ENCODE measurements at regions not wholly inside any gene's neighbourhood (a gene's known extent, or its start where the extent isn't known, plus 50 kb on each side); places are given as distances from the start of the nearest gene placed in this dataset.

- no peak overlapping the region for H2AFZ ChIP-seq (ENCODE audit: low read depth, low read length, poor library complexity, severe bottlenecking)
- no peak overlapping the region for H3K9ac ChIP-seq (ENCODE audit: low read length)
- no peaks in the 10 kb centered on the region for H4K20me1 ChIP-seq (ENCODE audit: insufficient read depth)
- POLR2A ChIA-PET = no interaction called here
- H3K79me2 ChIP-seq (ENCODE audit: insufficient read depth, low read length) = no peaks in the 10 kb centered on the region
- H3K27ac ChIP-seq (ENCODE audit: low read depth, low read length) = no peak overlapping the region
- no peak for TF ChIP-seq POLR2A (IDR thresholded peaks at IDR 0.05; ENCODE audit: borderline replicate concordance, extremely low read depth, insufficient read depth, insufficient read length)
- TF ChIP-seq ZNF274 (IDR thresholded peaks at IDR 0.05; ENCODE audit: low read depth, low read length) = no peak
- no peak for TF ChIP-seq SRF (IDR thresholded peaks at IDR 0.05; ENCODE audit: low read depth)
- no peak for TF ChIP-seq ELF1 (IDR thresholded peaks at IDR 0.05; ENCODE audit: borderline replicate concordance, low read depth)
- no peak for TF ChIP-seq FOSL1 (IDR thresholded peaks at IDR 0.05; ENCODE audit: low read depth)
- TF ChIP-seq, protein P1, sequence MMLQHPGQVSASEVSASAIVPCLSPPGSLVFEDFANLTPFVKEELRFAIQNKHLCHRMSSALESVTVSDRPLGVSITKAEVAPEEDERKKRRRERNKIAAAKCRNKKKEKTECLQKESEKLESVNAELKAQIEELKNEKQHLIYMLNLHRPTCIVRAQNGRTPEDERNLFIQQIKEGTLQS (IDR thresholded peaks at IDR 0.05) = no peak
- TF ChIP-seq SIN3A (IDR thresholded peaks at IDR 0.05; ENCODE audit: low read depth) = no peak
- no peak for TF ChIP-seq EZH2phosphoT487 (IDR thresholded peaks at IDR 0.05; ENCODE audit: borderline replicate concordance)
- TF ChIP-seq ZBTB33 (IDR thresholded peaks at IDR 0.05; ENCODE audit: extremely low read depth, insufficient replicate concordance, low read length) = no peak
- TF ChIP-seq EZH2 (IDR thresholded peaks at IDR 0.05) = no peak
- TF ChIP-seq, protein P2, sequence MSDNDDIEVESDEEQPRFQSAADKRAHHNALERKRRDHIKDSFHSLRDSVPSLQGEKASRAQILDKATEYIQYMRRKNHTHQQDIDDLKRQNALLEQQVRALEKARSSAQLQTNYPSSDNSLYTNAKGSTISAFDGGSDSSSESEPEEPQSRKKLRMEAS (IDR thresholded peaks at IDR 0.05) = no peak
- TF ChIP-seq, protein P3, sequence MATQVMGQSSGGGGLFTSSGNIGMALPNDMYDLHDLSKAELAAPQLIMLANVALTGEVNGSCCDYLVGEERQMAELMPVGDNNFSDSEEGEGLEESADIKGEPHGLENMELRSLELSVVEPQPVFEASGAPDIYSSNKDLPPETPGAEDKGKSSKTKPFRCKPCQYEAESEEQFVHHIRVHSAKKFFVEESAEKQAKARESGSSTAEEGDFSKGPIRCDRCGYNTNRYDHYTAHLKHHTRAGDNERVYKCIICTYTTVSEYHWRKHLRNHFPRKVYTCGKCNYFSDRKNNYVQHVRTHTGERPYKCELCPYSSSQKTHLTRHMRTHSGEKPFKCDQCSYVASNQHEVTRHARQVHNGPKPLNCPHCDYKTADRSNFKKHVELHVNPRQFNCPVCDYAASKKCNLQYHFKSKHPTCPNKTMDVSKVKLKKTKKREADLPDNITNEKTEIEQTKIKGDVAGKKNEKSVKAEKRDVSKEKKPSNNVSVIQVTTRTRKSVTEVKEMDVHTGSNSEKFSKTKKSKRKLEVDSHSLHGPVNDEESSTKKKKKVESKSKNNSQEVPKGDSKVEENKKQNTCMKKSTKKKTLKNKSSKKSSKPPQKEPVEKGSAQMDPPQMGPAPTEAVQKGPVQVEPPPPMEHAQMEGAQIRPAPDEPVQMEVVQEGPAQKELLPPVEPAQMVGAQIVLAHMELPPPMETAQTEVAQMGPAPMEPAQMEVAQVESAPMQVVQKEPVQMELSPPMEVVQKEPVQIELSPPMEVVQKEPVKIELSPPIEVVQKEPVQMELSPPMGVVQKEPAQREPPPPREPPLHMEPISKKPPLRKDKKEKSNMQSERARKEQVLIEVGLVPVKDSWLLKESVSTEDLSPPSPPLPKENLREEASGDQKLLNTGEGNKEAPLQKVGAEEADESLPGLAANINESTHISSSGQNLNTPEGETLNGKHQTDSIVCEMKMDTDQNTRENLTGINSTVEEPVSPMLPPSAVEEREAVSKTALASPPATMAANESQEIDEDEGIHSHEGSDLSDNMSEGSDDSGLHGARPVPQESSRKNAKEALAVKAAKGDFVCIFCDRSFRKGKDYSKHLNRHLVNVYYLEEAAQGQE (IDR thresholded peaks at IDR 0.05; ENCODE audit: low read depth) = no peak
- no peak for TF ChIP-seq CBX3 (IDR thresholded peaks at IDR 0.05; ENCODE audit: low read depth)
- no peak for TF ChIP-seq ZFX (IDR thresholded peaks at IDR 0.05)
- TF ChIP-seq, protein P4, sequence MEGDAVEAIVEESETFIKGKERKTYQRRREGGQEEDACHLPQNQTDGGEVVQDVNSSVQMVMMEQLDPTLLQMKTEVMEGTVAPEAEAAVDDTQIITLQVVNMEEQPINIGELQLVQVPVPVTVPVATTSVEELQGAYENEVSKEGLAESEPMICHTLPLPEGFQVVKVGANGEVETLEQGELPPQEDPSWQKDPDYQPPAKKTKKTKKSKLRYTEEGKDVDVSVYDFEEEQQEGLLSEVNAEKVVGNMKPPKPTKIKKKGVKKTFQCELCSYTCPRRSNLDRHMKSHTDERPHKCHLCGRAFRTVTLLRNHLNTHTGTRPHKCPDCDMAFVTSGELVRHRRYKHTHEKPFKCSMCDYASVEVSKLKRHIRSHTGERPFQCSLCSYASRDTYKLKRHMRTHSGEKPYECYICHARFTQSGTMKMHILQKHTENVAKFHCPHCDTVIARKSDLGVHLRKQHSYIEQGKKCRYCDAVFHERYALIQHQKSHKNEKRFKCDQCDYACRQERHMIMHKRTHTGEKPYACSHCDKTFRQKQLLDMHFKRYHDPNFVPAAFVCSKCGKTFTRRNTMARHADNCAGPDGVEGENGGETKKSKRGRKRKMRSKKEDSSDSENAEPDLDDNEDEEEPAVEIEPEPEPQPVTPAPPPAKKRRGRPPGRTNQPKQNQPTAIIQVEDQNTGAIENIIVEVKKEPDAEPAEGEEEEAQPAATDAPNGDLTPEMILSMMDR (IDR thresholded peaks at IDR 0.05 in 2 of 3, conservative IDR thresholded peaks at IDR 0.05 in 1 of 3; ENCODE audit: borderline replicate concordance in 1 of 3, insufficient read depth in 1 of 3, low read depth in 2 of 3, low read length in 2 of 3) = no peak
- H3K4me1 ChIP-seq (ENCODE audit: control insufficient read depth in 1 of 2, insufficient read depth in 2 of 2, low read length in 2 of 2) = no peaks in the 10 kb centered on the region
- DNase-seq (ENCODE audit: low read depth, low spot score) = no peak
- no peaks in the 10 kb centered on the region for H3K36me3 ChIP-seq (ENCODE audit: control insufficient read depth in 1 of 2, insufficient read depth in 2 of 2, low read length in 2 of 2)
- H3K4me3 ChIP-seq (replicated peaks in 1 of 2; ENCODE audit: low read depth in 1 of 2, low read length in 2 of 2) = no peak overlapping the region
- CTCF ChIA-PET = no interaction called here
- H3K27me3 ChIP-seq (ENCODE audit: insufficient read depth, low read length) = no peaks in the 10 kb centered on the region
- H3K4me2 ChIP-seq (ENCODE audit: low read length) = no peak overlapping the region
- RAD21 ChIA-PET (ENCODE audit: low non-redundant PET in 1 of 2, low total read pairs in 2 of 2, uncharacterized antibody in 2 of 2, unreplicated experiment in 2 of 2) = no interaction called here
- no TSS peak for BruUV-seq (replicated peaks)
- intact Hi-C loops (cut with micrococcal nuclease) = no loop called here
- no peaks in the 10 kb centered on the region for H3K9me3 ChIP-seq (ENCODE audit: control insufficient read depth in 1 of 2, insufficient read depth in 1 of 2, low read depth in 1 of 2, low read length in 2 of 2)
- H3K9me2 ChIP-seq (ENCODE audit: insufficient read depth) = no peaks in the 10 kb centered on the region
- no peak for ATAC-seq
These were observed 126.1 kb downstream of the DISP1 start for GRCh38 chr1:222940906-222941305.
